ENCODE measurements at regions not wholly inside any gene's neighbourhood (a gene's known extent, or its start where the extent isn't known, plus 50 kb on each side); places are given as distances from the start of the nearest gene placed in this dataset.

GRCh38 chr22:42203609-42204008, 66.8 kb downstream of the TCF20 start:
- no peaks in the 10 kb centered on the region for H3K36me3 ChIP-seq
- DNase-seq (ENCODE audit: low spot score) = no peak
- TF ChIP-seq CTCF (IDR thresholded peaks at IDR 0.05) = no peak
- no peaks in the 10 kb centered on the region for H3K9me3 ChIP-seq
- no peak overlapping the region for H3K27ac ChIP-seq
- peaks cover 0 to 7% of the 10 kb centered on the region in 2 donors for H3K4me1 ChIP-seq
- H3K27me3 ChIP-seq = no peaks in the 10 kb centered on the region
- no peak overlapping the region for H3K4me3 ChIP-seq

- no peaks in the 10 kb centered on the region for H3K9me3 ChIP-seq
- TF ChIP-seq CTCF (IDR thresholded peaks at IDR 0.05) = no peak
- no peak for DNase-seq (ENCODE audit: low spot score)
- no peak overlapping the region for H3K4me3 ChIP-seq
- no peaks in the 10 kb centered on the region for H3K36me3 ChIP-seq
- H3K4me1 ChIP-seq = peaks cover 0 to 4% of the 10 kb centered on the region in 2 donors
- H3K27ac ChIP-seq = no peak overlapping the region
- H3K27me3 ChIP-seq = no peaks in the 10 kb centered on the region
Measured at GRCh38 chr22:42202669-42203068, 67.8 kb downstream of the TCF20 start.

GRCh38 chr22:42202048-42202447, 68.4 kb downstream of the TCF20 start:
- no peaks in the 10 kb centered on the region for H3K9me3 ChIP-seq
- no peaks in the 10 kb centered on the region for H3K4me1 ChIP-seq
- no peak for DNase-seq (ENCODE audit: low spot score)
- TF ChIP-seq CTCF (IDR thresholded peaks at IDR 0.05) = no peak
- no peak overlapping the region for H3K4me3 ChIP-seq
- H3K27ac ChIP-seq = no peak overlapping the region
- H3K36me3 ChIP-seq = no peaks in the 10 kb centered on the region
- H3K27me3 ChIP-seq = no peaks in the 10 kb centered on the region

- H3K27me3 ChIP-seq = no peaks in the 10 kb centered on the region
- no peak for TF ChIP-seq CTCF (IDR thresholded peaks at IDR 0.05)
- H3K4me1 ChIP-seq = no peaks in the 10 kb centered on the region
- no peak overlapping the region for H3K27ac ChIP-seq
- DNase-seq (ENCODE audit: low spot score) = no peak
- H3K9me3 ChIP-seq = no peaks in the 10 kb centered on the region
- H3K4me3 ChIP-seq = no peak overlapping the region
- no peaks in the 10 kb centered on the region for H3K36me3 ChIP-seq
Measured at GRCh38 chr22:42199025-42199424, 68.4 kb upstream of the CYP2D6 start.

- Histone ChIP-seq H3K36me3 (no peaks in the 10 kb centered on the region), H3K9me3 (no peaks in the 10 kb centered on the region), H3K27me3 (no peaks in the 10 kb centered on the region), H3K4me3 (no peak overlapping the region), H3K27ac (no peak overlapping the region), H3K4me1 (no peaks in the 10 kb centered on the region)
- no peak for DNase-seq (ENCODE audit: low spot score)
- no peak for TF ChIP-seq CTCF (IDR thresholded peaks at IDR 0.05)
Measured at GRCh38 chr22:42198226-42198625, 67.6 kb upstream of the CYP2D6 start.

GRCh38 chr22:42196454-42196853, 65.8 kb upstream of the CYP2D6 start:
- Histone ChIP-seq H3K4me1 (peaks cover 0 to 7% of the 10 kb centered on the region in 2 donors), H3K36me3 (no peaks in the 10 kb centered on the region), H3K27me3 (no peaks in the 10 kb centered on the region), H3K4me3 (no peak overlapping the region), H3K27ac (no peak overlapping the region), H3K9me3 (no peaks in the 10 kb centered on the region)
- TF ChIP-seq CTCF (IDR thresholded peaks at IDR 0.05) = no peak
- no peak for DNase-seq (ENCODE audit: low spot score)

Data from right atrium auricular region (tissue), 2 donors.